ENCODE measurements at regions not wholly inside any gene's neighbourhood (a gene's known extent, or its start where the extent isn't known, plus 50 kb on each side); places are given as distances from the start of the nearest gene placed in this dataset.

- Histone ChIP-seq H3K36me3 (ENCODE audit: control insufficient read depth in 1 of 2, insufficient read depth in 2 of 2, low read depth in 1 of 2, low read length in 2 of 2) (no peaks in the 10 kb centered on the region), H2BK120ac (ENCODE audit: low read depth, low read length) (no peak overlapping the region), H3K23ac (ENCODE audit: low read length in 2 of 2) (no peak overlapping the region), H2AFZ (ENCODE audit: low read depth, low read length) (no peak overlapping the region), H2BK15ac (ENCODE audit: low read depth, poor library complexity, severe bottlenecking) (no peak overlapping the region), H2AK5ac (ENCODE audit: low read length, severe bottlenecking) (no peak overlapping the region), H2BK12ac (ENCODE audit: low read length in 2 of 2) (no peak overlapping the region), H3K14ac (ENCODE audit: low read length in 2 of 2) (no peak overlapping the region), H4K91ac (ENCODE audit: low read length) (no peak overlapping the region), H3K4me2 (ENCODE audit: low read length, poor library complexity, severe bottlenecking) (no peak overlapping the region), H3K9me3 (ENCODE audit: control insufficient read depth, low read length) (peaks cover 13% of the 10 kb centered on the region), H4K8ac (ENCODE audit: low read length) (no peak overlapping the region), H3K27ac (ENCODE audit: low read length, poor library complexity, severe bottlenecking) (no peak overlapping the region), H3K9ac (ENCODE audit: low read length) (no peak overlapping the region), H3K4me3 (ENCODE audit: insufficient read depth in 1 of 2, low read depth in 1 of 2, low read length in 2 of 2) (no peak overlapping the region), H3K18ac (ENCODE audit: low read depth in 1 of 2, low read length in 2 of 2) (no peak overlapping the region), H2BK5ac (ENCODE audit: low read depth, low read length, poor library complexity, severe bottlenecking) (no peak overlapping the region), H3K4me1 (ENCODE audit: control insufficient read depth, insufficient read depth, low read depth, low read length) (no peaks in the 10 kb centered on the region), H3K4ac (ENCODE audit: low read depth in 1 of 2, low read length in 2 of 2) (no peak overlapping the region), H3K79me1 (replicated peaks; ENCODE audit: low read length, poor library complexity, severe bottlenecking) (no peaks in the 10 kb centered on the region), H3K27me3 (ENCODE audit: control insufficient read depth in 1 of 2, insufficient read depth in 1 of 2, low read length in 2 of 2) (peaks cover 0 to 58% of the 10 kb centered on the region in 2 experiments)
- 86% methylated on average over 9 of the region's 10 CpGs for WGBS
- DNase-seq, result no peak
Observed at GRCh38 chr20:57967364-57967763, 257.5 kb upstream of the PMEPA1 start.

- Histone ChIP-seq H2BK12ac (ENCODE audit: low read length in 2 of 2) (no peak overlapping the region), H3K9ac (ENCODE audit: low read length) (no peak overlapping the region), H3K18ac (ENCODE audit: low read depth in 1 of 2, low read length in 2 of 2) (no peak overlapping the region), H2AFZ (ENCODE audit: low read depth, low read length) (no peak overlapping the region), H3K27me3 (ENCODE audit: control insufficient read depth in 1 of 2, insufficient read depth in 1 of 2, low read length in 2 of 2) (peaks cover 0 to 51% of the 10 kb centered on the region in 2 experiments), H2BK15ac (ENCODE audit: low read depth, poor library complexity, severe bottlenecking) (no peak overlapping the region), H4K91ac (ENCODE audit: low read length) (no peak overlapping the region), H2BK120ac (ENCODE audit: low read depth, low read length) (no peak overlapping the region), H3K4ac (ENCODE audit: low read depth in 1 of 2, low read length in 2 of 2) (no peak overlapping the region), H3K9me3 (ENCODE audit: control insufficient read depth, low read length) (peaks cover 6% of the 10 kb centered on the region), H2AK5ac (ENCODE audit: low read length, severe bottlenecking) (no peak overlapping the region), H2BK5ac (ENCODE audit: low read depth, low read length, poor library complexity, severe bottlenecking) (no peak overlapping the region), H4K8ac (ENCODE audit: low read length) (no peak overlapping the region), H3K14ac (ENCODE audit: low read length in 2 of 2) (no peak overlapping the region), H3K27ac (ENCODE audit: low read length, poor library complexity, severe bottlenecking) (no peak overlapping the region), H3K4me3 (ENCODE audit: insufficient read depth in 1 of 2, low read depth in 1 of 2, low read length in 2 of 2) (no peak overlapping the region), H3K23ac (ENCODE audit: low read length in 2 of 2) (no peak overlapping the region), H3K4me2 (ENCODE audit: low read length, poor library complexity, severe bottlenecking) (no peak overlapping the region), H3K36me3 (ENCODE audit: control insufficient read depth in 1 of 2, insufficient read depth in 2 of 2, low read depth in 1 of 2, low read length in 2 of 2) (no peaks in the 10 kb centered on the region), H3K4me1 (ENCODE audit: control insufficient read depth, insufficient read depth, low read depth, low read length) (no peaks in the 10 kb centered on the region), H3K79me1 (replicated peaks; ENCODE audit: low read length, poor library complexity, severe bottlenecking) (no peaks in the 10 kb centered on the region)
- WGBS, result 41% methylated on average over 5 of the region's 5 CpGs
- no peak for DNase-seq
Observed at GRCh38 chr20:57966620-57967019, 256.8 kb upstream of the PMEPA1 start.

GRCh38 chr20:57965441-57965840 lies 255.6 kb upstream of the PMEPA1 start:
- Histone ChIP-seq H4K91ac (ENCODE audit: low read length) (no peak overlapping the region), H3K4me2 (ENCODE audit: low read length, poor library complexity, severe bottlenecking) (no peak overlapping the region), H2BK15ac (ENCODE audit: low read depth, poor library complexity, severe bottlenecking) (no peak overlapping the region), H3K4me1 (ENCODE audit: control insufficient read depth, insufficient read depth, low read depth, low read length) (no peaks in the 10 kb centered on the region), H3K23ac (ENCODE audit: low read length in 2 of 2) (no peak overlapping the region), H2BK120ac (ENCODE audit: low read depth, low read length) (no peak overlapping the region), H3K4me3 (ENCODE audit: insufficient read depth in 1 of 2, low read depth in 1 of 2, low read length in 2 of 2) (no peak overlapping the region), H3K18ac (ENCODE audit: low read depth in 1 of 2, low read length in 2 of 2) (no peak overlapping the region), H3K36me3 (ENCODE audit: control insufficient read depth in 1 of 2, insufficient read depth in 2 of 2, low read depth in 1 of 2, low read length in 2 of 2) (no peaks in the 10 kb centered on the region), H3K79me1 (replicated peaks; ENCODE audit: low read length, poor library complexity, severe bottlenecking) (no peaks in the 10 kb centered on the region), H2BK12ac (ENCODE audit: low read length in 2 of 2) (no peak overlapping the region), H3K27me3 (ENCODE audit: control insufficient read depth in 1 of 2, insufficient read depth in 1 of 2, low read length in 2 of 2) (peaks cover 0 to 46% of the 10 kb centered on the region in 2 experiments), H3K4ac (ENCODE audit: low read depth in 1 of 2, low read length in 2 of 2) (no peak overlapping the region), H3K14ac (ENCODE audit: low read length in 2 of 2) (no peak overlapping the region), H3K9me3 (ENCODE audit: control insufficient read depth, low read length) (no peaks in the 10 kb centered on the region), H3K9ac (ENCODE audit: low read length) (no peak overlapping the region), H2AK5ac (ENCODE audit: low read length, severe bottlenecking) (no peak overlapping the region), H4K8ac (ENCODE audit: low read length) (no peak overlapping the region), H2BK5ac (ENCODE audit: low read depth, low read length, poor library complexity, severe bottlenecking) (no peak overlapping the region), H3K27ac (ENCODE audit: low read length, poor library complexity, severe bottlenecking) (no peak overlapping the region), H2AFZ (ENCODE audit: low read depth, low read length) (no peak overlapping the region)
- 58% methylated on average over 11 of the region's 11 CpGs for WGBS
- no peak for DNase-seq

GRCh38 chr20:57964011-57964862 lies 254.4 kb upstream of the PMEPA1 start:
- Histone ChIP-seq H3K18ac (ENCODE audit: low read depth in 1 of 2, low read length in 2 of 2) (no peak overlapping the region), H3K9me3 (ENCODE audit: control insufficient read depth, low read length) (no peaks in the 10 kb centered on the region), H3K9ac (ENCODE audit: low read length) (peak overlapping the region; percentile 25), H3K4me3 (ENCODE audit: insufficient read depth in 1 of 2, low read depth in 1 of 2, low read length in 2 of 2) (peak overlapping the region in 1 of 2 experiments; percentile 12), H3K4me2 (ENCODE audit: low read length, poor library complexity, severe bottlenecking) (no peak overlapping the region), H2BK15ac (ENCODE audit: low read depth, poor library complexity, severe bottlenecking) (no peak overlapping the region), H3K36me3 (ENCODE audit: control insufficient read depth in 1 of 2, insufficient read depth in 2 of 2, low read depth in 1 of 2, low read length in 2 of 2) (no peaks in the 10 kb centered on the region), H3K79me1 (replicated peaks; ENCODE audit: low read length, poor library complexity, severe bottlenecking) (no peaks in the 10 kb centered on the region), H3K4me1 (ENCODE audit: control insufficient read depth, insufficient read depth, low read depth, low read length) (no peaks in the 10 kb centered on the region), H2BK5ac (ENCODE audit: low read depth, low read length, poor library complexity, severe bottlenecking) (no peak overlapping the region), H3K4ac (ENCODE audit: low read depth in 1 of 2, low read length in 2 of 2) (no peak overlapping the region), H4K91ac (ENCODE audit: low read length) (no peak overlapping the region), H2AK5ac (ENCODE audit: low read length, severe bottlenecking) (no peak overlapping the region), H2BK12ac (ENCODE audit: low read length in 2 of 2) (no peak overlapping the region), H3K14ac (ENCODE audit: low read length in 2 of 2) (no peak overlapping the region), H3K27ac (ENCODE audit: low read length, poor library complexity, severe bottlenecking) (no peak overlapping the region), H3K23ac (ENCODE audit: low read length in 2 of 2) (no peak overlapping the region), H2BK120ac (ENCODE audit: low read depth, low read length) (no peak overlapping the region), H3K27me3 (ENCODE audit: control insufficient read depth in 1 of 2, insufficient read depth in 1 of 2, low read length in 2 of 2) (peaks cover 0 to 43% of the 10 kb centered on the region in 2 experiments), H2AFZ (ENCODE audit: low read depth, low read length) (no peak overlapping the region), H4K8ac (ENCODE audit: low read length) (no peak overlapping the region)
- 70% methylated on average over 15 of the region's 15 CpGs for WGBS
- DNase-seq, result no peak
